Colonic mucosa (tissue), 4 donors: ENCODE measurements at regions not wholly inside any gene's neighbourhood (a gene's known extent, or its start where the extent isn't known, plus 50 kb on each side); places are given as distances from the start of the nearest gene placed in this dataset.

Source experiments
- DNase-seq: peaks from one replicate; pipeline ENCODE4 v3.0.0-alpha.2; 2020
- H3K27ac ChIP-seq: fragments of 200-600 bp; one replicate; pipeline ENCODE4 v1.8.0; 2021
- H3K27me3 ChIP-seq: fragments of 200-600 bp; one replicate; pipeline ENCODE4 v1.8.0; 2021
- H3K36me3 ChIP-seq: fragments of 200-600 bp; one replicate; pipeline ENCODE4 v1.8.0; 2021
- H3K4me1 ChIP-seq: fragments of 200-600 bp; one replicate; pipeline ENCODE4 v1.8.0; 2021; ENCODE audit warnings: mild to moderate bottlenecking
- H3K4me3 ChIP-seq: fragments of 200-600 bp; one replicate; pipeline ENCODE4 v1.8.0; 2021
- H3K9ac ChIP-seq, 2 donors: one replicate each; pipeline ENCODE4 v1.7.0; 2013; ENCODE audit warnings: control low read depth in 2 of 2, low read depth in 2 of 2, low read length in 2 of 2
- H3K9me3 ChIP-seq: fragments of 200-600 bp; one replicate; pipeline ENCODE4 v1.8.0; 2021
- CTCF ChIP-seq: fragments of 200-600 bp; IDR thresholded peaks from one replicate; pipeline ENCODE4 v1.8.0; 2022; ENCODE audit warnings: antibody characterized with exemption, mild to moderate bottlenecking
- intact Hi-C: fragments of 100-400 bp; cut with DNase I; formaldehyde crosslinking; loops from one replicate; pipeline ENCODE4 v1.14.1; 2022
- donor health status: healthy.
- donor health status: DM: no; HTN: no; CAD: no.
- donor health status: DM: no; HTN: no; CAD: no.

GRCh38 chr3:157982359-157982758 lies 123.9 kb downstream of the SHOX2 start:
- Histone ChIP-seq H3K4me3 (no peak overlapping the region), H3K27ac (no peak overlapping the region), H3K9me3 (no peaks in the 10 kb centered on the region), H3K36me3 (no peaks in the 10 kb centered on the region), H3K27me3 (no peaks in the 10 kb centered on the region), H3K9ac (no peak overlapping the region), H3K4me1 (no peaks in the 10 kb centered on the region)
- DNase-seq = no peak
- TF ChIP-seq CTCF = no peak
- intact Hi-C loops = no loop called here

GRCh38 chr3:157981819-157982218 lies 124.4 kb downstream of the SHOX2 start:
- no peak overlapping the region for H3K4me3 ChIP-seq
- no peaks in the 10 kb centered on the region for H3K9me3 ChIP-seq

GRCh38 chr3:157979022-157979421 lies 127.2 kb downstream of the SHOX2 start:
- Histone ChIP-seq H3K27ac (no peak overlapping the region), H3K4me1 (no peaks in the 10 kb centered on the region), H3K36me3 (no peaks in the 10 kb centered on the region), H3K4me3 (no peak overlapping the region), H3K9ac (no peak overlapping the region), H3K27me3 (no peaks in the 10 kb centered on the region), H3K9me3 (no peaks in the 10 kb centered on the region)
- DNase-seq = no peak
- intact Hi-C loops = no loop called here
- TF ChIP-seq CTCF = no peak

More at GRCh38 chr3:157981819-157982218, 124.4 kb downstream of the SHOX2 start:
- H3K9ac ChIP-seq = no peak overlapping the region
- H3K36me3 ChIP-seq = no peaks in the 10 kb centered on the region
- intact Hi-C loops = no loop called here
- TF ChIP-seq CTCF = no peak
- no peaks in the 10 kb centered on the region for H3K27me3 ChIP-seq
- no peak overlapping the region for H3K27ac ChIP-seq
- H3K4me1 ChIP-seq = no peaks in the 10 kb centered on the region
- no peak for DNase-seq

- Histone ChIP-seq H3K27me3 (no peaks in the 10 kb centered on the region), H3K9me3 (no peaks in the 10 kb centered on the region), H3K36me3 (no peaks in the 10 kb centered on the region), H3K4me1 (no peaks in the 10 kb centered on the region), H3K9ac (no peak overlapping the region), H3K4me3 (no peak overlapping the region), H3K27ac (no peak overlapping the region)
- no peak for DNase-seq
- intact Hi-C loops = no loop called here
- TF ChIP-seq CTCF = no peak
These were observed 144.6 kb downstream of the SHOX2 start for GRCh38 chr3:157961665-157962064.

- Histone ChIP-seq H3K27ac (no peak overlapping the region), H3K4me1 (no peaks in the 10 kb centered on the region), H3K9ac (no peak overlapping the region), H3K36me3 (no peaks in the 10 kb centered on the region), H3K27me3 (no peaks in the 10 kb centered on the region), H3K4me3 (no peak overlapping the region), H3K9me3 (no peaks in the 10 kb centered on the region)
- DNase-seq = no peak
- no peak for TF ChIP-seq CTCF
- intact Hi-C loops = no loop called here
These were observed 147.8 kb downstream of the SHOX2 start for GRCh38 chr3:157958457-157958856.

GRCh38 chr3:157956850-157957249 lies 149.4 kb downstream of the SHOX2 start:
- Histone ChIP-seq H3K4me1 (no peaks in the 10 kb centered on the region), H3K9me3 (no peaks in the 10 kb centered on the region), H3K36me3 (no peaks in the 10 kb centered on the region), H3K27ac (no peak overlapping the region), H3K4me3 (no peak overlapping the region), H3K9ac (no peak overlapping the region), H3K27me3 (no peaks in the 10 kb centered on the region)
- DNase-seq = no peak
- intact Hi-C loops = no loop called here
- TF ChIP-seq CTCF = no peak
